HepG2 (cell line): ENCODE measurements at regions not wholly inside any gene's neighbourhood (a gene's known extent, or its start where the extent isn't known, plus 50 kb on each side); places are given as distances from the start of the nearest gene placed in this dataset.

Experiments used
- ATF1 ChIP-seq: IDR thresholded peaks from 2 replicates; pipeline ENCODE4 v1.6.1; 2016; ENCODE audit warnings: mild to moderate bottlenecking, control low read depth
- CREM ChIP-seq, 2 experiments: sonication (generic) in 1 of 2; formaldehyde crosslinking in 1 of 2; IDR thresholded peaks; 2 replicates each; pipeline versions ENCODE4 v1.4.0 to v1.6.1; 2016 to 2020; ENCODE audit warnings: antibody characterized with exemption in 1 of 2, mild to moderate bottlenecking in 1 of 2, missing genetic modification reagents in 1 of 2
- GRHL1 ChIP-seq: sonication (generic); formaldehyde crosslinking; conservative IDR thresholded peaks from 2 replicates; pipeline ENCODE4 v1.8.0; 2022; ENCODE audit warnings: missing genetic modification reagents
- HHEX ChIP-seq: IDR thresholded peaks from 2 replicates; pipeline ENCODE4 v1.6.1; 2016; ENCODE audit warnings: control low read depth
- MAF1 ChIP-seq: sonication (generic); formaldehyde crosslinking; IDR thresholded peaks from 2 replicates; pipeline ENCODE4 v1.5.0; 2020; ENCODE audit warnings: missing genetic modification reagents, borderline replicate concordance
- MBD4 ChIP-seq: IDR thresholded peaks from 2 replicates; pipeline ENCODE4 v1.6.1; 2012; ENCODE audit warnings: low read length, inconsistent platforms, borderline replicate concordance
- NONO ChIP-seq, 2 experiments: fragments of 450-650 bp in 1 of 2; sonication (generic) in 1 of 2; formaldehyde crosslinking in 1 of 2; IDR thresholded peaks in 1 of 2; conservative IDR thresholded peaks in 1 of 2; 2 replicates each; pipeline versions ENCODE4 v1.6.1 to v1.8.0; 2017 to 2022; ENCODE audit warnings: mild to moderate bottlenecking in 1 of 2, missing genetic modification reagents in 1 of 2, moderate library complexity in 1 of 2
- SIN3A ChIP-seq: IDR thresholded peaks from 2 replicates; pipeline ENCODE4 v1.6.1; 2011; ENCODE audit warnings: low read depth, mild to moderate bottlenecking, control low read depth, low read length, borderline replicate concordance
- SP1 ChIP-seq, 2 experiments: fragments of 450-650 bp in 1 of 2; sonication (generic) in 1 of 2; formaldehyde crosslinking in 1 of 2; IDR thresholded peaks; 2 replicates each; pipeline versions ENCODE4 v1.4.0 to v1.6.1; 2016 to 2020; ENCODE audit warnings: missing genetic modification reagents in 1 of 2
- TCF7 ChIP-seq: sonication (generic); IDR thresholded peaks from 2 replicates; pipeline ENCODE4 v1.6.1; 2016; ENCODE audit warnings: antibody characterized with exemption, low read depth
- ZBTB44 ChIP-seq: sonication (generic); formaldehyde crosslinking; IDR thresholded peaks from 2 replicates; pipeline ENCODE4 v1.4.0; 2020; ENCODE audit warnings: missing genetic modification reagents
- ZNF264 ChIP-seq: sonication (generic); formaldehyde crosslinking; IDR thresholded peaks from 2 replicates; pipeline ENCODE4 v1.4.0; 2020; ENCODE audit warnings: missing genetic modification reagents
- ZNF574 ChIP-seq: sonication (generic); formaldehyde crosslinking; IDR thresholded peaks from 2 replicates; pipeline ENCODE4 v1.4.0; 2020; ENCODE audit warnings: missing genetic modification reagents
- ZNF609 ChIP-seq: sonication (generic); formaldehyde crosslinking; IDR thresholded peaks from 2 replicates; pipeline ENCODE4 v1.4.0; 2020; ENCODE audit warnings: mild to moderate bottlenecking, missing genetic modification reagents, borderline replicate concordance
- ZNF878 ChIP-seq: sonication (generic); formaldehyde crosslinking; IDR thresholded peaks from 2 replicates; pipeline ENCODE4 v1.8.1; 2023; ENCODE audit warnings: mild to moderate bottlenecking, missing genetic modification reagents, moderate library complexity
- ZNF891 ChIP-seq: sonication (generic); formaldehyde crosslinking; IDR thresholded peaks from 2 replicates; pipeline ENCODE4 v1.5.0; 2020; ENCODE audit warnings: mild to moderate bottlenecking, missing genetic modification reagents
- ZSCAN25 ChIP-seq: sonication (generic); formaldehyde crosslinking; IDR thresholded peaks from 2 replicates; pipeline ENCODE4 v1.8.0; 2022; ENCODE audit warnings: mild to moderate bottlenecking, missing genetic modification reagents

- TF ChIP-seq ZBTB44 (CRISPR knock-in tag) (no peak), SIN3A (no peak), ZNF878 (CRISPR knock-in tag) (0 out of 2 replicates have a peak, but pooled peaks have one; percentile 27), TCF7 (peak; percentile 48), MBD4 (no peak), HHEX (CRISPR knock-in tag) (peak; percentile 61; the same call in 1 of the 2 replicates), ZNF609 (CRISPR knock-in tag) (peak; percentile 81), NONO (IDR thresholded peaks at IDR 0.05) (no peak), NONO (CRISPR knock-in tag; conservative IDR thresholded peaks at IDR 0.05) (peak; percentile 49; the same call in 1 of the 2 replicates), ZNF574 (CRISPR knock-in tag) (peak; percentile 32; the same call in 1 of the 2 replicates), SP1 (IDR thresholded peaks at IDR 0.05) (no peak), SP1 (CRISPR knock-in tag; IDR thresholded peaks at IDR 0.05) (no peak), ATF1 (CRISPR knock-in tag) (0 out of 2 replicates have a peak, but pooled peaks have one; percentile 22), ZSCAN25 (CRISPR knock-in tag) (0 out of 2 replicates have a peak, but pooled peaks have one; percentile 42), ZNF891 (no peak), MAF1 (no peak), CREM (IDR thresholded peaks at IDR 0.05) (peak; percentile 49; the same call in 1 of the 2 replicates), CREM (CRISPR knock-in tag; IDR thresholded peaks at IDR 0.05) (no peak), ZNF264 (CRISPR knock-in tag) (0 out of 2 replicates have a peak, but pooled peaks have one; percentile 44), GRHL1 (CRISPR knock-in tag) (no peak)
Observed at GRCh38 chr4:153038623-153039311, 102.6 kb downstream of the FHDC1 start (continued).
